NCI-H187 treated with DMSO at 0.1 percent for 48 hours (cell line): ENCODE measurements at regions not wholly inside any gene's neighbourhood (a gene's known extent, or its start where the extent isn't known, plus 50 kb on each side); places are given as distances from the start of the nearest gene placed in this dataset.
"Not testable (repeated sequence)": the region's sequence is repeated elsewhere in the genome, so short reads cannot be mapped to it uniquely, and the experiment has no call there.

ENCODE experiments used
- DNase-seq: peaks from one replicate; lab custom pipeline; 2025; lab: John Stamatoyannopoulos, UW

- no peak for DNase-seq
These were observed 210.6 kb upstream of the ATP10A start for GRCh38 chr15:26073430-26074333.

GRCh38 chr15:26070095-26070532 lies 207.0 kb upstream of the ATP10A start:
- DNase-seq = no peak

GRCh38 chr15:26069231-26069641 lies 206.1 kb upstream of the ATP10A start:
- DNase-seq = no peak

- no peak for DNase-seq
These were observed 203.8 kb upstream of the ATP10A start for GRCh38 chr15:26066896-26067295.

GRCh38 chr15:26065723-26066122 lies 202.6 kb upstream of the ATP10A start:
- no peak for DNase-seq

- DNase-seq = no peak
These were observed 198.1 kb upstream of the ATP10A start for GRCh38 chr15:26061248-26061647.

- not testable (repeated sequence) for DNase-seq
These were observed 193.6 kb upstream of the ATP10A start for GRCh38 chr15:26056766-26057165.

GRCh38 chr15:26051761-26052675 lies 188.9 kb upstream of the ATP10A start:
- no peak for DNase-seq

GRCh38 chr15:26050984-26051383 lies 187.9 kb upstream of the ATP10A start:
- no peak for DNase-seq

- DNase-seq = no peak
These were observed 187.0 kb upstream of the ATP10A start for GRCh38 chr15:26049900-26050657.

GRCh38 chr15:26048669-26049068 lies 185.5 kb upstream of the ATP10A start:
- DNase-seq = no peak

- DNase-seq = no peak
These were observed 182.4 kb upstream of the ATP10A start for GRCh38 chr15:26045516-26045915.

GRCh38 chr15:26043018-26043417 lies 179.9 kb upstream of the ATP10A start:
- no peak for DNase-seq

- no peak for DNase-seq
These were observed 175.6 kb upstream of the ATP10A start for GRCh38 chr15:26038693-26039092.

- DNase-seq = no peak
These were observed 174.2 kb upstream of the ATP10A start for GRCh38 chr15:26037369-26037768.

- no peak for DNase-seq
These were observed 170.4 kb upstream of the ATP10A start for GRCh38 chr15:26033493-26033892.

- no peak for DNase-seq
These were observed 169.2 kb upstream of the ATP10A start for GRCh38 chr15:26032162-26032846.

- not testable (repeated sequence) for DNase-seq
These were observed 166.5 kb upstream of the ATP10A start for GRCh38 chr15:26029586-26029985.

GRCh38 chr15:26029146-26029545 lies 166.0 kb upstream of the ATP10A start:
- no peak for DNase-seq

- DNase-seq = no peak
These were observed 165.1 kb upstream of the ATP10A start for GRCh38 chr15:26028086-26028740.

- not testable (repeated sequence) for DNase-seq
These were observed 163.5 kb upstream of the ATP10A start for GRCh38 chr15:26026671-26027070.
